GM19468 (cell line): ENCODE measurements at regions not wholly inside any gene's neighbourhood (a gene's known extent, or its start where the extent isn't known, plus 50 kb on each side); places are given as distances from the start of the nearest gene placed in this dataset.
A peak's percentile ranks its signal among the peaks of the same experiment; 100 is the strongest.
"Not testable (repeated sequence)": the region's sequence is repeated elsewhere in the genome, so short reads cannot be mapped to it uniquely, and the experiment has no call there.

Experiments used
- ATAC-seq: cut with Tn5 transposase; IDR thresholded peaks from one replicate; pipeline ENCODE4 v1.9.1; 2021; ENCODE audit warnings: mild to moderate bottlenecking, moderate library complexity, moderate number of reproducible peaks; ENCODE audit not compliant: unreplicated experiment; ENCODE audit errors: extremely low read depth

DNA sequence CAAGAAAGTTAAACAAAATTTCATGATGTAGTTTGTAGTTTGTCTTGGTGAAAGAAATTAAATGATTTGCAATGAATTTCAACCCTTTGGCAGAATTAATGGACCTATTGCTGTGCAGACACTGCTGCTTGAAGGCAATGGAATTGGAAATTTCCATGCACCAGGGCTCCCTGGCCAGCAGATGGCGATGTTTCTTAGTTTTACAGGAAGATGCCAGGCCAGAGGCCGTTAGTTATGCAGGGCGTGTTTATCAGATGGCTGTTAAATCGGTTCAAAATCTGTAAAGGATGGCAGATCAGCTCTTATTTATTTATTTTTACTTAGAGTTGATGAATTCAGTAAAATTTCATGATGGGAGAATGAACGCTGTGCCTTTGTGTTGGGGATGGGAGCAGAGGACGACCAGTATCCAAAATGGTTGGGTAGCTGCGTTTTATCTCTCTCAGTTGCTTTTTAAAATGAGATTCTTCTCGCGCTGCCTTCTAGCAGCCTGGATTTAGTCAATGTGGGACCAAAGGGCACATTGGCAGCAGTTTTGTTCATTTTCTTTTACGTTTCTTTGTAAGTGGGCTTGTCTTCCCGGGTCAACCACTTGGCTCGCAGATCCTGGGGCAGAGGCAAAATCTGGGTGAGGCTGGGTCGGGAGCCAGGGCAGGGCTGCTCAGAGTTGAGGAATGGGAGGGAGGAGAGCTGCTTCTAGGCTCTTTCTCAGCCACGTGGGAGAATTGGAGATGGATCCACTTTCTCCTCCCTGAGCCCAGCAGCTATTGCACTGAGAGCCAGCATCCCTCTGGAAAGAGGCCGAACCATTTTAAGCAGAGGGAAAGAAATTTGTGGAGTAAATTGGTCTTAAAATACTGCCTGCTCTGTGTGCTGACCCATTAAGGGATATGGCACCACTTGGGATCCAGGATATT, 344.0 kb downstream of the PIK3C3 start:
- ATAC-seq = peak; percentile 80

DNA sequence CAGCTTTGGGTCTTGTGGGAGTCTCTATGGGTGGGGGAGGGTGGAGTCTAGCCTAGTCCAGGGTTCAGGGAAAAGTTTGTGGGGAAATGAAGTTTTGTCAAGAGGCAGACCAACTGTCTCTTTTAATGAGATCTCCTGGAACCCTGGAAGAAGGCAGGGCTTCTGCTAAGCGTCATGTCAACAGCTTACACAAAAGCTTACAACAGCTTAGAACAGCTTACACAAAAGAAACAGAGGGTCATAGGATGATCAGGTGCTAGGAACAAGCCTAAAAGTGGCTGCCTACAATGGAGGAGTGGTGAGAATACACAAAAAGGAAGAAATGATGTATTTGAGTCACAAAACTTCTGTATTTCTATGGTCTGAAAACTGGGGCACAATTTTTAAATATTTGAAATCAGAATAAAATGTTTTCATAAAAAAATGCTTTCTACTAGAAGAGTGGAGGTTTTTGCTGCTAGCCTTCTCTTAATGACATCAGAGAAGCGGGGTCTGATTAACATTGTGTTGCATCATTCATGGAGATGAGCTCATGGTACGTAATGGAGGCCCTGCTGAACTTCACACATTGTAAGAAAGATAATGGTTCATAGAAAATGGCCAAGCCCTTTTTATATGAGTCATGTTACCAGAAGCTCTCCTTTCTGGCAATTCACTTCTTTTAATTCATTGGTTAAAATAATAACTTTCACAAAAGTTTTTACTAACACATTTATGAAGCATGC, 351.0 kb downstream of the PIK3C3 start:
- ATAC-seq = no peak

DNA sequence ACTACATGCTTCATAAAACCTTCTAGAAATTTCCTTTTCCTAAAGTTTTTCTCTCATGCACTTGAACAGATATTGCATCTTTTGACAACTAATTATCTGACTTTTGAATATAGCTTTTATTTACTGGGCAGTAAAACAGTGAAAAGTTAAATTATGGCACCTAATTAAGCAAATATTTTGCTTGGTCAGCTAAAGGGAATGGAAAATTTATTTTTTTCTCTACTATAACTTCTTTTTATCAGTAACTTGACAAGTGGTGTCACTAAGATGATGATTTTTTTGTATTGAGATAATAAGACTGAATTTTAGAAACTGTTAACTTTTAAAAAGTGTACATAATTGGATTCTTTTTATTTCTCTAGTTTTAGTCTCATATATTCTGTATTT, 351.6 kb downstream of the PIK3C3 start:
- ATAC-seq = no peak

DNA sequence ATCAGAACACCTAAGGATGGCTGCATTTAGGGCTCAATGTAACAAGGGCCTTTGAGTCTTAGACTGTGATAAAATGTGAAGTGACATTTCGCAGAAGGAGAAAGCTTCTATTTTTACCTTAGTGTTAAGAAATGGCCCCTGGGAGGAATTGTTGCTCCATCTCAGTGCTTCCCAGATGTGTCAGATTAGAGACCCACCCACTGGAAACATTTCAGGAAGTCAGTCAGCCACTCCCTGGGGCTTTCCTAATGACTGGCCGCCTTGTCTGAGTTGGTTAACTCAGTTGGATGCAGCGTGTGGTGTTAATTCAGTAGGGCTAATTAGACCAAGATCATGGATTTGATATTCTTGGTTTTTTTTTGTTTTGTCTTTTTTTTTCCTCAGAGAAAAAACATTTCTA, 355.9 kb downstream of the PIK3C3 start:
- ATAC-seq = no peak

DNA sequence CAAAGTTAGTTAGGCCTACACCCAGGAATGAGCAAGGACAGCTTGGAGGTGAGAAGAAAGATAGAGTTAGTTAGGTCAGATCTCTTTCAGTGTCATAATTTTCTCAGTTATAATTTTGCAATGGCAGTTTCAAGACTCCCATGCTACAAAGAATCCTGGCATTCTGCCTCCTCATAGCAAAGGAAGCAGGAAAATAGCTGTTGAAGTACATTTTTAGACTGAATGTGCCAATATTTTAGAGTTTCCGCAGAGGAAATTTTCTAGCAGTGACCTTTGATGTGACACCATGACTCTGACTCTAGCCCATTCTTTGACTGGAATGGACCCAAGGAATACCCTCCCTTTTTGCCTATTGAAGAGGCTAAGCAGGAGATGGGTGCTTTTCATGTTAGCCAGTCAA, 371.7 kb downstream of the PIK3C3 start:
- no peak for ATAC-seq

DNA sequence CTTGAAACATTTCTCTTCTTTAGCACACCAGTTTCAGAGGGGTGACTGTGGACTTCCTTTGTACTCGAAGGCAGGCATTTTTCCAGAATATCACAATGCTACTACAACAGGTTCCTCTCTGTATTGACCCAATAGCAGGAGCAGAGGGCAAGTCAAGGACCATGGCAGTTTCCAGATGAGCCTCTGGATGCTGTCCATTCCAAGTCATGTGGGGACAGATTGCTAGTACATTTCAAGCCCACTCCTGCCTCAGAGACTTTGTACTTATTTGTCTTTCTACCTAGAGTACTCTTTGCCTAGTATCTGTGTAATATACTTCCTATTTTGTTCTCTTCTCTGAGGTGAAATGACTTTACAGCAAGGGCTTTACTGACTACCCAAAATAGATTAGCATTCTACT, 373.9 kb downstream of the PIK3C3 start:
- ATAC-seq = no peak

DNA sequence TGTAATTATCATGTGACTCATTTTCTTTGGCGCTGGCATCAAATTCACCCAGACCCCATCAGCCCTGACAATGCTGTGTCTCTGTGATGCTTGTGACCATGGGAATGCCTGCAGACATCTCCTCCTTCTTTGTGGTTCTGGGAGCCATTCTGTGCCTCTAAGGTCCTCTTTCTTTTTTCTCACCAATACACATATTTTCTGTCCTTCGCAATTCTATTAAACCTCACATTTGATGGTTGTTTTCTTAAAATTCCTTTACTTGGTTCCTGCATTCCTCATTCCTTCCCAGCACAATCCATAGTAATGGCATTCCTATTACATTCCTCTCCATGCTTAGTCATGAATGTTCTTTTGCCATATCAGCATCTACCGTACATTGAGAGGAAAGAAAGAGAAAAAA, 375.3 kb downstream of the PIK3C3 start:
- ATAC-seq = no peak

DNA sequence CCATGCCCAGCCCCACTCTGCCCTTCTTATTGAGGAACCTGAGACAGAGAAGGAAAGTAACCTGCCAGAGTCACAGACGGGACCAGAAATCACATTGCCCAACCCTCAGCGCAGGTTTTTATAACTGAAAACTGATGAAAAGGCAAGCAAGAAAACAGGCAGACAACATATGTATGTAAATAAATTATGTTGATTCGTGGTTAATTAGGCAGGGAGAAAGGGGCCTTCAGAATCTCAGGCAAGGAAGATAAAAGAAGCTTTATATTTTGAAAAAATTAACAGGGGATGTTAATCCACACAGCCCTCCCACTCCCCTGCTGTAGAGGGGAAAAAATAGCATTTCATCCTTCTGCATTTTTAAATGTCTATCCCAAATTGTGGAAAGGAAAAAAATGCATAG, 378.5 kb downstream of the PIK3C3 start:
- ATAC-seq = no peak

DNA sequence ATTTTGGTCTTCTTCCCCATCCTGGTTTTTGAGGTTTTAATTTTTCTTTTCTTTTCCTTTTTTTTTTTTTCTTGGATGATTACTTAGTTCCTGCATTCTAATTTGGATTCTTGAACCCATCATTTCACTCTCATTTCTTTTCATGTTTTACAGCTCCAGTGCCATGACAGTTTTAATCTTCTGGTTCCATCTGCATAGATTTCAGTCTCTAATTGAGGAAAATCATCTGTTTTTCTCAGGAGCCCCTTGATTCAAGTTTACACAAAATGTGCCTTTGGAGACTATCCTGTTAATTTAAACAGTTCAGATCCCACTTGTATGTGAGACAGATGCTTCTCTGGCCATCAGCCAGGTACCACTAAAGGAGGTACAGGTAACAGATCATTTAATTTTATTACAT, 379.9 kb downstream of the PIK3C3 start:
- no peak for ATAC-seq

DNA sequence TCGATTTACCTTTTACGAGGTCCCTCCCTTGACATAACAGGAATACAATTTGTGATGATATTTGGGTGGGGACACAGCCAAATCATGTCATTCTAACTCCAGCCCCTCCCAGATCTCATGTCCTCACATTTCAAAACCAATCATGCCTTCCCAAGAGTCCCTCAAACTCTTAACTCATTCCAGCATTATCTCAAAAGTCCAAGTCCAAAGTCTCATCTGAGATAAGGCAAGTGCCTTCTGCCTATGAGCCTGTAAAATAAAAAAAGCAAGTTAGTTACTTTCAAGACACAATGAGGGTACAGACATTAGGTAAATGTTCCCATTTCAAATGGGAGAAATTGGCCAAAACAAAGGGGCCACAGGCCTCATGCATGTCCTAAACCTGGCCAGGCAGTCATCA, 381.1 kb downstream of the PIK3C3 start:
- ATAC-seq = no peak

DNA sequence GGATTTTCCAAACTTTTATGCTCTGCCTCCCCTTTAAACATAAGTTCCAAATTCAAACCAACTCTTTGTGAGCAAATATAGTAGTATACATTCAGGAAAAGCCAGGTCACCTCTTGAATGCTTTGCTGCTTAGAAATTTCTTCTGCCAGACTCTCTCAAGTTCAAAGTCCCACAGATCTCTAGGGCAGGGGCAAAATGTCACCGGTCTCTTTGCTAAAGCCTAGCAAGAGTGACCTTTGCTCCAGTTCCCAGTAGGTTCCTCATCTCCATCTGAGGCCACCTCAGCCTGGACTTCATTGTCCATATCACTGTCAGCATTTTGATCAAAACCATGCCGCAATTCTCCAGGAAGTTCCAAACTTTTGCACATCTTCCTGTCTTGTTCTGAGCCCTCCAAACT, 382.3 kb downstream of the PIK3C3 start:
- not testable (repeated sequence) for ATAC-seq

DNA sequence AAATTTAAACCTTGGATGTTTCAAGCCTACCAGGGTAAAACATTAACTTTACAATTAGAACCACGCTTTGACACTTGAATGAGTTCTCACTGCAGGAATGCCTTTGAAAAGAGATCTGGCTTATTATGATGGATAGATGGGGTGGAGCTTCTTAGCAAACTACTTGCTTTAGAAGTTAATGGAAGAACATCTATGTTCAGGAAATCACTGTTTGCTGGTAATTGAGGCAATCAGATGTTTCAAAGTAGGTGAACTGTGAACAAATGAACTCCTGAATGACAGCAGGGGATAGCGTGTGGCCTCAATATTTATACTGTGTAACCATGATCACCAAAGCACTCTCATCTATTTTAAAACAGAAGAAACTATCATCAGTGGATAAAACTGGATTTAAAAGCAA, 383.6 kb downstream of the PIK3C3 start:
- no peak for ATAC-seq

DNA sequence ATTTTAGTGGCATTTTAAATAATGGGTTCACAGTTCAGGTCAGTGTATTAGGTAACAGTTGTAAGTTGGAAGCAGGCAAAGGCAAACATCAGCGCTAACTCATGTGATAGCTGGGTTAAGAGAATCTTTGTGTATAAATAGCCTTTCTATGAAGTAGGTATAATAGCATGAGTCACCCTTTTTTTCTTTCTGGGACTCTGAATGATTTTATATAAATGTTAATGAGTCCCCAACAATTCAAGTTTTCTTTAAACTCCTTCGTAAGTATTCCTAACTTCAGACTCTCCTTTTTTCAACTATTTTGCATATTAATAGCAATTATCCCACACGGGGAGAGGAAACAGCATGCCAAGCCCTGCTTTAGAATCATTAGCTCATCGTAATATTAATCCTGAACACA, 384.3 kb downstream of the PIK3C3 start:
- no peak for ATAC-seq

DNA sequence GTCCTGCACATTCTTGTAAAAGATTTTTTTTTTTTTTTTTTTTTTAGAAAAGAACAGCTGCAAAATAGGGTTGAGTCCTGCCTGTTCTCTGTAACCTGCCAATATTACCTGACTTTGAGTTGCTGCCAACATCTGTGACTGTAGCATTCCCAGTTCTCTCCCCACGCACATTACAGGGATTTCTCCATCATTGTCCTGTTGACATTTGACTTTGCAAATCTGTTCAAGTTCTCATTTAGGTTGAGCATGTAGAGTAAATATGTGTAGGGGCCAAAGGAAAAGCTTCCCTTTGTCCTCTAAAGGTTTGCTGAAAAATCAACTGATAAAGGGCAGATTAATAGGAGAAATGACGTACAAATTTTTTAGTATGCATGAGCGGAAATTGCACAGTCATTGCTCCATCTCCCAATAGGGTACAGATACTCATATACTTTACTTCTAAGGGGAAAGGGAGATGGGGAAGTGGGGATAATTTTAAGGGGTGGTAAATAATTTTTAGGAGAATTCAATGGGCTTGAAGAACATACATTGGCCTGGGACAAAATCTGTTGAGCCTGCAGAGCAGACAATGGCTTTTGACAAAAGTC, 385.5 kb downstream of the PIK3C3 start:
- ATAC-seq = no peak

DNA sequence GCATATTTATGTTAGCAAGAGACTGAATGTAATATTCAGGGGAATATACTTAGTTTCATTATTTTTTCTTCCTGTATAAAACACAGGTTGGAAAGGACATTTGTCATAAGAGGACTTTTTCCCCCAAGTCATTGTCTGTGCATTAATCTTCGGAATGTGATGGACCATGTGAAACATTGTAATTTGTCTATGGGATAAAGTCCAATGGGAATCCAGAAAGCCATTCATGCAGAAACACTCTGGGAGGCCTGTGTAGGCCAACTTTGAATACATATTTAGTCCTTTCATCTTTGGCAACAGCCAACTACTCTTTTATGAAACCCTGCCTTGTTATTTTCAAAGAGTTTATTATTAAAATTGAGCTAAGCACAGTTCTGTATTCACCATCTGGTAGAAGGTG, 386.4 kb downstream of the PIK3C3 start:
- no peak for ATAC-seq

DNA sequence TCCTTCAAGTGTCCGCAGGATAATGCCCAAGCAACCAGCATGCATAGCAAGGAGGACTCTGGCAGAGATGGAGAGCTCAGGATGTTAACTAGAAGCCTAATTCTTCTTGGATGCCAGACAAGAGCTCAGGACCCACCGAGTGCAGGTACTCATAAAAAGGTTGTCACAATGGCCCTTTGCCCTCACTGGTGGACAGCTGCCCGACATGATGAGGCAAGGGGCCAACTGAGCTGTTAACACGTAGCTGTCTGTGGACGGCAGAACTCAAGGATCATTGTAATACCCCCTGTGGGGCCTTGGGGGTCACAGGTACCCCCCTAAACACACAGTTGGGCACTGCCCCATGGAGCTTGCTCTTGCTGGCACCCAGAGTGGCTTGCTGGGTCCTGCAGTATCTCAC, 393.7 kb downstream of the PIK3C3 start:
- ATAC-seq = no peak

DNA sequence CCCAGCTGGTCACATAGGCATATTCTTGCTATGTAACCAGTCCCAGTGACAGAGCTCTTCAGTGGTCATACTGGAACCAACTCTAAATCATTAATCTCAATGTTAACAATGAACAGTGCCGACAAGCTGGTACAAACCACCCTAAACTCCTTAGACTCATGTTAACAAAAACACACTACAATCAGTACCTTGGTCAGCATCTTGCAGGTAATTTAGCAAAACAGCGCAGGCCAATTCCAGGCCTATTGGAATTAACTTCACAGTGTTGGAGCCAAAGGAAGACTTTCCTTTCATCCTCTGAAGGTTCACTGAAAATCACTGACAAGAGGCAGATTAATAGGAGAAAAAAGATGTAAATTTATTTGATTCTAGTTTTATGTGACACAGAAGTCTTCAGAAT, 396.4 kb downstream of the PIK3C3 start:
- no peak for ATAC-seq

DNA sequence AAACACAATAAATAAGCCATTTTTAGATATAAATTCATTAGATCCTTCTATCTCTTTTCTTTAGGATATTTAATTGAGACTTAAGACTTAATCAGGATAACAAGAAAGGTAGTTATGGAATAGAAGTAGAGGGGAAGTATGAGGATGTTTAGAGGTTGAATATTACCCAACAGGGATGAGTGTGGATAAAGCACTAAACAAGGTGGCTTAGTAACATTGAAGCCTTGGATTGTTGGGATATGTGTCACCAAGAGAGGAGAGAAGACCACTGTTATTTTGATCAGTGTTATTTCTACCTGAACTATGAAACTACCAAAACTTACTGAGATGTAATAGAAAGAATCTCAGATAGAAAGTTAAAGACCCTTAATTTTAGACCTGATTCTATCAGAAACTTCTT, 405.7 kb downstream of the PIK3C3 start:
- no peak for ATAC-seq

DNA sequence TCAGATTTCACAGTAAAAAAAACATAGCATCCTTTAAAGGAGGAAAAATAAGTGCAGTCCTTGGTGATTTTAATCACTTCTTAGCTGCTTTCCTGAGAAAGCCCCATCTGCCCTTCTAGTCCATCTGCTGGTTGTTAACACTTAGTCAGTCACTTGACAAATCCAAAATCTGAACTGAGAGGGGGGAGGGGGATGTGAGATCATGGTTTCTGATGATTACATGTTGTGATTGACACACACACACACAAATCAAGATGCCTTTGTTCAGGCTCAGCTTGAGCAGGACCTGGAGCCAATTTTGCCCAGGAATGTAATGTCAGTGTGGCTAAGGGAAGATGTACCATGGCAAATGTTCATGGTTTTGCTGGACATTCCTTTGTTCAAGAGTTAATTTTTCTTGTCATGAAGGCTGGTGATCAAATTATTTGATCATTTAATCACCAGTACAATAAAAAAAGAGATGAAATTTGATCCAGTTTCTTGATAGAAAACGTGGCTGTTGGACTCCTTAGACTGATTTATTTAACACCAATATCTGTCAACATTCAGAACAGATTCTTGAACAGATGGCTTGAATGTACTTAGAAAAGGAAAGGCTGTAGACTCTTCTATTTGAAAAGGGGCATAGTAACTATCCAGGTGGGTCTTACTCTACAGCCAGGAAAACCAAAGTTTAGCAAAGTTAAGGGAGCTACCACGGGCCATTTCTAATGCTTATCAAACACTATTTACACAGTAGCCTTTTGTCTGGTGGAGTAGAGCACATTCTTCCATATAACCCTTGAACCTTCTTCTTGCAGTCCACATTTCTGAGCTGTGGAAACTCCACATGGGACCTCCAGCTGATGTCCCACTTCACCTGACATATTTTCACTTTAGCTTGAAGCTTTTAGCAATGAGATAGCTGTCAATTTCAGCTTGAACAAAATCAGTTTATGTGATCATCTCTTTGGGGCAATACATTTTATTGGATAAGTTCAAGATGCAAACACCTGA, 408.7 kb downstream of the PIK3C3 start:
- no peak for ATAC-seq

DNA sequence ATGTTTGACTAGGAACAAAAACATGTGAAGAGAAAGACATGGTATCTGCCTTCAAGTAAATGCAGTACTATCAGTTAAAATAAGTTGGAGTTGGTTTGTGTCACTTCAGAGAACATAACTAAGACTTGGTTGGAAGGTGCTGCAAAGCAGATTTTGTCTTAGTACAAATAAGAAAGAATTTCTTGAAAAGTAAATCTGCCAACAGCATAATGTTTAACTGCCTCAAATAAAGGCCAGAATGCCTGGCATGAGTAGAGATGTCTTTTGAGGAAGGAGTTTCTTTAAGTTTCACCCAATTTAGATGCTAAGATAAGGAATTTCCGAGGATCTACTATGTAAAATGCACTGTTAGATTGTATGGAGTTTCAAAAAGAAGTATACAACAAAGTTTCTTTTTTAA, 409.7 kb downstream of the PIK3C3 start:
- no peak for ATAC-seq
